ENCODE measurements at regions not wholly inside any gene's neighbourhood (a gene's known extent, or its start where the extent isn't known, plus 50 kb on each side); places are given as distances from the start of the nearest gene placed in this dataset.
"Not testable (repeated sequence)": the region's sequence is repeated elsewhere in the genome, so short reads cannot be mapped to it uniquely, and the experiment has no call there.

- no peak for DNase-seq (ENCODE audit: low read depth)
Observed at GRCh38 chr17:71057938-71058337, 888.6 kb downstream of the KCNJ2 start.

DNA sequence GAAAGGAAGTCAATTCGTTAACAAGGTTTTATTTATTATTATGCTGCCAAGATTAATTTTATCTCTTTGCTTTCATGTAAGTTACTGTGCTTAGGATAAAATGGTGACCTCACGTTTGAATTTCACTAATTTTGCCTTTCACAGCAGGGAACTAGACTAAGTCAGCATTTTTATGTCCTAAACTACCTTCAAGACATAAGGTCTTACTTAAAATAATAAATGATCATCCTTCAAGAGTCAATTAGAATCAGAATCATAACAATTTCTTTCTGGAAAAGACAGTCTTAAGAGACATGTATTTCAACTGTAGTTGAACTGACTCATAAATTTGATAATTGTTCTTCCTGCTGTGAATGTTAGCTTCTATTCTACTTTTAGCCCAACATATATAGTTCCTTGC is 893.8 kb downstream of the KCNJ2 start:
- DNase-seq (ENCODE audit: low read depth) = no peak

- no peak for DNase-seq (ENCODE audit: low read depth)
Observed at GRCh38 chr17:71063559-71063958, 894.2 kb downstream of the KCNJ2 start.

DNA sequence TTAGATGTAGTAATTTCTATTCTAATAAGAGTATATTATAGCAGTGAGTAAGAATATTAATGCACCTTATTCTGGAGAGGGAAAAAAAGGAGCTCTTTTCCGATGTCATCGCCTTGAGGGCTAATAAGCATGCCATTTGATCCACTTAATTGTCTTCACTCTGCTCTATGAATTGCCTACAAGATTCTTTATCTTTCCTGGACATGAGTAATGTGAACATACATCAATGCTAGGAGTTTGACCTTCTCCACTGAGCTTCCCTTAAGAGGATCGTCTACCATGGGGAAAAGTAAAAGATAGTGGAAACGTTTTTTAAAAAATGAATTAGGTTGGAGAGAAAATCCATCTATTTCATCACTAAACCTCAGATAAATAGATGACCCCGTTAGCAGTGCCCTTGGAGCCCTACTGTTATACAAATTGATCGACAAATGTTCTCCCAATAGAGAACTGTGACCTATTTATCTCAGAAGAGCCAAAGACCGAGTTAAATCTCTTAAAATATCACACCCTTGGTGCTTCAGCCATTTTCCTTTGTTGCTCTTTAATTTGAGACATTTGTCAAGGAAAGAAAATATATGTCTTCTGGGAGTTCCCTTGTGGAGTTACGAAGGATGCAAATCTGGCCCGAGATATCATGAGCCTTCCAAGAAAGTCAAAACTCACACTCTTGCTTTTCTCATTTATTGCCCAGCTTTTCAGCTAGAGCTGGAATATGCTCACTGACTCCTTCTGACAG is 898.5 kb downstream of the KCNJ2 start:
- DNase-seq (ENCODE audit: low read depth) = no peak

GRCh38 chr17:71068408-71068750 is 899.0 kb downstream of the KCNJ2 start:
- peak; percentile 16 for DNase-seq (ENCODE audit: low read depth)

DNA sequence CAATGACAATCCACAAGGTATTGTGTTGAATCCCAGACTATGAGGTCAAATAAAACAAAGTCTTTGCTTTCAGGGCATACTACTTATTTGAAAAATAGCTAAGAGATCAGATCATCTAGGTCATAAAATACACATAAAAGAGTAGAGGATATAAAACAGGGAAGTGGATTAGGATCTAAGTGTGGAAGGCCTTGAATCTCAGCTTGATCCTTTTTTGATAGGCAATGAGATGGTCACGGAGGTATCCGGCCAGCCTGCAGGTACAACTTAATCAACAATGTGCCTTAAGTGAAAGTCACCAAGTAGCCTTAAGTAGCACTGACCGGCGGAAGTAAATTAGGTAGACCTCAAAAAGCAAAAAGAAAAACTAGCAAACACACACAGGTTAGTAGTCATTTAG is 901.7 kb downstream of the KCNJ2 start:
- no peak for DNase-seq (ENCODE audit: low read depth)

- DNase-seq (ENCODE audit: low read depth) = peak; percentile 92
Observed at GRCh38 chr17:71071837-71072236, 902.5 kb downstream of the KCNJ2 start.

GRCh38 chr17:71080937-71081336 is 911.6 kb downstream of the KCNJ2 start:
- no peak for DNase-seq (ENCODE audit: low read depth)

DNA sequence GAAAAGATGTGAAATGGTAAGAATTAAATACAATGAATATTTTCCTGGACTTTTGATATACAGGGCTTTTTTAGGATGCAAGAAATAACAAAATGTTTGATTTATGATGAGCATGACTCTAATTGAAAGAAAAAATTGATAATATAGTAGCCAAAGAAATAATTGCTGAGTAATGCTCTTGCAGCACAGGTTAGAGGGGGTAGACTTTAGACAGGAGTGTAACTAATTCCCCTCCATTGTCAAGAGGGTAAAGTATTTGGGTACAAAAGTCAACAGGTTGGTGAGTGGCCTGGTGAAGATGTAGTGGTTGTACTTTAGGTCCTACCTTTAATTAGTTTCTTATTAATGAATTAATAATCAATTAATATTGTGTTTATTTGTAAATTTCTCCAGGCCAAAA is 912.3 kb downstream of the KCNJ2 start:
- no peak for DNase-seq (ENCODE audit: low read depth)

DNA sequence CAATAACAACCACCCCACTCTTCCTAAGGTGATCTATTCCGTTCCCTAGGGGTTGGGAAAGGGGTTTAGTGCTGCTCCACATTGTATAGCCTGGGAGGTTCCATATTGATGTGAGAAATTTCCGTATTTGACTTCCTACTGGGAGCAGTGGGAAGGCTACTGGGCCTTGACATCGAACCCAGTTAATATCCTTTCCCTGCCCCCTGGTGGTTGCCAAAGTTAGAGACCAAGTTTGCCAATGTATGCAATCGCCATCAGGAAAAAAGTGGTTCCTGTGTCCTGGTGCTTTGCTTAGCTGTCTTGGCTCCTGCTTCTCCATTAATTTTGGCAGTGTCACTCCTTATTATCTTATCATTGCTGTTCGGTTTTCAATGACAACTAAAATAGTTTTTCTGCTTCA is 914.9 kb downstream of the KCNJ2 start:
- peak; percentile 45 for DNase-seq (ENCODE audit: low read depth)

DNA sequence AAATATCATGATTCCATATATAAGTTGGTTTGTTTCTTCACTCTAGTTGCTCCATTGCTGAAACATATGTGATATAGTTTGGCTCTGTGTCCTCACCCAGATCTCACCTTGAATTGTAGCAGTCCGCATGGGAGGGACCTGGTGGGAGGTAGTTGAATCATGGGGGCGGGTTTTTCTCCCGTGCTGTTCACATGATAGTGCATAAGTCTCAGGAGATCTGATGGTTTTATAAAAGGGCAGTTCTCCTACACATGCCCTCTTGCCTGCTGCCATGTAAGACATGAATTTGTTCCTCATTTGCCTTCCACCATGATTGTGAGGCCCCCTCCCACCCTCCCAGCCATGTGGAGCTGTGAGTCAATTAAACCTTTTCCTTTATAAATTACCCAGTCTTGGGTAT is 915.5 kb downstream of the KCNJ2 start:
- DNase-seq (ENCODE audit: low read depth) = no peak

DNA sequence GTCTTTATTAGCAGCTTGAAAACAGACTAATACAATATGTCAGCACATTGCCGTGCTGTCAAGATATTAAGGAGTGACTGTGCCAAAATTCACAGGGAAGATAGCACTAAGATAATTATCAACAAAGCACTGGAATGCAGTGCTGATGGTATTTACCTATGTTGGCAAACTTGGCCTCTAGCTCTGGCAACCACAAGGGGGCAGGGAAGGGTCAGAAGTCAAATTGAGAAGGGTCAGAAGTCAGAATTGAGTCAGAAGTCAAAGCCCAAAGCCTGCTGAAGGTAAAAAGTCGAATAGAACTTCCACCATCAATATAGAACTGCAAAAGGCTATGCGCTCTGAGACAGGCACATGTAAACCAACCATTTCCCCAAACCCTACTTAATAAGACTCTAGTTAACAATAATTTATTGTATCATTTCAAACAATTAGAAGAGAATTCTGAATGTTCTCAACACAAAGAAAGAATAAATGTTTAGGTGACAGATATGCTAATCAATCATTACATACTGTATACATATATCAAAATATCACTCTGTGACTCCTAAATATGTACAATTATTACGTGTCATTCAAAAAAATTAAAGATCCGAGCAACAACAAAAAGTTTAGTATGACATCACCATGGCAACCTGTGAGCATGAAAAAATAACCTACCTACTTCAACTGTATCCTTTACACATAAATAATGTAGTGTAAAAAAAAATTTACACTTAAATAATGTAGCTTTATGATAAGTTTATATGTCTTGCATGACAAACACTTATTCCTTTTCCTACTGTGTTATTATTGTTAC is 916.1 kb downstream of the KCNJ2 start:
- peak; percentile 37 for DNase-seq (ENCODE audit: low read depth)

DNA sequence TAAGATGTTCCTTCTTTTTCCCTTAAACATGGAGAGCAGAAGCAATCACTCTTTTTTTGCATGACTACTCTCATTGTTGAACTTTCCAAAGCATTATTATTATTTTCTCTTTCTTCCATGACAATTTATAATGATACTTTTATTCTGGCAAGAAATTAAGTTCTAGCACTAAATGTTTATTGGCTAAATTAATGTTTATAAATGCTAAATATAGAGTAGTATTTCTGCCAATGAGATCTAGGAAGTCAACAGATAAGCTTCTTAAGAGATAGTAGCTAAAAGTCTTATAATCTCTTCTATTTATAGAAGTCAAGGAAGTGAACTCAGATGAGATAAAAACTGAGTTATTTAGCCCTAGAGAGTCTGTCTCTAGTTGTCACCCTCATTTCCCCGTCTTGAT is 920.1 kb downstream of the KCNJ2 start:
- no peak for DNase-seq (ENCODE audit: low read depth)

DNA sequence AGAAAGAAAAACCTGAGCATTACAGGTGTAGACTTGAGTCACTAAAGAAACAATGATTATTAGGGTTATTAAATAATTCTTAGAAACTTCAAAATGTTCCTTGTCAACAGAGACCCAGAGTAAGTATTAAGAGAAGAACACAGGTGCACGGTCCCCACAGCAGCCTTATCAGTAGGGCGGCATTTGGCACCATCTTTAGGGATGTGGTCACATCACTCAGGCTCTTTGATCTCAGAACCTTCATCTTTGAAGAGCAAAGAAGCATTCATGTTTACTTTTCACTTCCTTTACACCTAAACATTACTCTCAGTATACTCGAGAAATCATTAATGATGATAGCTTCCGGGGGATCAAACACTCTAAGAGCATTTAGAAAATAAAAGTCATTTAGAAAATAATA is 928.7 kb downstream of the KCNJ2 start:
- DNase-seq (ENCODE audit: low read depth) = no peak

DNA sequence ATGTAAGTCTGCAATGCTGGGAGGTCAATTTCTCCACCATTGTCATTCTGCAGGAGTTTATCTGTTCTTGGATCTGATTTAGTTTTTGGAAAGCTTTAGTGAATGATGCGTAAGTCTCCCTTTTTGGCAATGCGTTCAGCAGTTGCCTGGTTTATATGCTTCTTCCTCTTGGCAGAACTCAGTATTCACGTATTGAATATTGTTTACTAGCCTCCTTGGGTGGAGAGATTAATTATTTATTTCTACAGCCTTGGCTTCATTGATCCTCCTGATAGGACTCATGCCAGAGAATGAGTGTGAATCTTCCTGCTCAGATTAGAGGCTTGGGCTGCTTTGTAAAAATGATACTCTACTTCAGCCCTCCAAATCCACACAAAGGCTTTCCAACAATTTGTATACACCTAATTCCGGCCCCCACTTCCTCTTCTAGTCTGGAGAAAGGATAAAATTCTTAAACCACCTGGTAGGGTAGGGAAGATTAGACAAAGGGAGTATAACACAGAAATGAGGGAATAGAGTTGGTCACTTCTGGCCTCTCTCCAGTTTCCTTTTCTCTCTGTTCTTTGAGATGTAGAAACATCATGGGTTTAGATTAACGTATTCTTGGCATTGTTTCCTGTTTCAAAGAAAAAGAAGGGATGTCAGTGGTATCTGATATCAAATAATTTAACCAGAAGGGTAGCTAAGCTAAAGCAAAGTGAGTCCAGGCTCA is 929.8 kb downstream of the KCNJ2 start:
- no peak for DNase-seq (ENCODE audit: low read depth)

DNA sequence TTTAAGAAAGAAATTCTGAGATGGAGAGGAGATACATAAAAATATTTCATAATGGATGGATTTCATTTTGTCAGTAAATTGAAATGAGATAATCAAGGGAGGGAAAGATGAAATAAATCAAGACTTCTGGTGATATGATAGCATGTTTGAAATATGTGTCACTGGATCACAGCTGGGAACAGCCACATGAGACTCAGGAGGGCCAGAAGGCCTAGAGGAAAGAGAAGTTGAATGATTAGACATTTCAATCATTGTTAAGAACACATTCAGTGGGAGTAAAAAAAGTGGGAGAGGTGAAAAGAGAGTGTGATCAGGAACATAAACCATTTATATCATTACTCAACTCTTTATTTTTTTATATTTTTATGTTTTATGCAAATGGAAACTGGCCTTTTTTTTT is 933.4 kb downstream of the KCNJ2 start:
- no peak for DNase-seq (ENCODE audit: low read depth)

GRCh38 chr17:71104225-71104624 is 934.9 kb downstream of the KCNJ2 start:
- DNase-seq (ENCODE audit: low read depth) = no peak

GRCh38 chr17:71106056-71106455 is 936.7 kb downstream of the KCNJ2 start:
- not testable (repeated sequence) for DNase-seq (ENCODE audit: low read depth)

DNA sequence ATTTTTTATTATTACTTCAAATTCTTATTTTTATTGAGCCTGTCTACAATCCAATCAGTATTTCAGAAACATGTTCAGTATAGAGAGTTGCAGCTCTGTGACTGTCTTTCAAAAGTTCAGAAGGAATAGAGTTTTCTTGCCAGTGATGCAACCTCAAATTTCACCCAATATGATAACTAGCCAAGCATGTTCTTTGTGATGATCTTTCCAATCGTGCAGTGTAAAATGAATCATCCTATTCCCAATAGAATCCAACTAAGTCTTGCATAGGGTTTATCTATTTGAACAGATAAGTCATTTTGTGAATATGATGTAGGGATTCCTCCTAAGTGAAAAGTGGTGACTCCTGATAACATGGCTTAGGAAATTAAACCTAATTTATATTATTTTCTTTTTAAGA is 937.8 kb downstream of the KCNJ2 start:
- no peak for DNase-seq (ENCODE audit: low read depth)

- DNase-seq (ENCODE audit: low read depth) = no peak
Observed at GRCh38 chr17:71109697-71110096, 940.4 kb downstream of the KCNJ2 start.

DNA sequence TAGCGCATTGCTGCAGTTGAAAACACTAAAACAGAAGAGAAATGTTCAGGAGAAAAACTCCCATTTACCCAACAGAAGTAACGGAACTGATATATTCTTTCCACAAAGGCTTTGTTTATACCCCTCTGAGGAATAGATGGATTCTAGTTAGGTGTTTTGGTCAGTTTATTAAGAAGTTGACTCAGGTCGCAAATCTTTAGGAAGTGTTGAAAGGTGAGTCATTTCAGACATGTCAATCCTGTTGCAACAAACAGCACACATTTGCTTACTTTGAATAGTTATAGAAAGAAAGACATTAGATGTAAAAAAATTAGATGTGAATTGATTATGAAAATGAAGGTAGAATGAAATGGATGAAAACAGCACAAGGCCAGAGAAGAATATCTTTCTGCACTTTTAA is 941.0 kb downstream of the KCNJ2 start:
- DNase-seq (ENCODE audit: low read depth) = no peak

GRCh38 chr17:71111460-71111859 is 942.1 kb downstream of the KCNJ2 start:
- DNase-seq (ENCODE audit: low read depth) = no peak
